Mononuclear cell (primary cell): ENCODE measurements at regions not wholly inside any gene's neighbourhood (a gene's known extent, or its start where the extent isn't known, plus 50 kb on each side); places are given as distances from the start of the nearest gene placed in this dataset.

Source experiments
- H3K27me3 ChIP-seq: 2 replicates; pipeline ENCODE4 v1.6.0; 2011; ENCODE audit warnings: low read length, control low read depth; ENCODE audit not compliant: insufficient read depth
- H3K4me1 ChIP-seq: 2 replicates; pipeline ENCODE4 v1.5.1; 2011; ENCODE audit warnings: mild to moderate bottlenecking, low read length, control low read depth; ENCODE audit not compliant: insufficient read depth
- H3K4me3 ChIP-seq: 2 replicates; pipeline ENCODE4 v1.5.1; 2011; ENCODE audit warnings: mild to moderate bottlenecking, low read length, moderate library complexity
- H3K9me3 ChIP-seq: 2 replicates; pipeline ENCODE4 v1.5.1; 2011; ENCODE audit warnings: low read depth, mild to moderate bottlenecking, control low read depth, low read length

GRCh38 chr14:101243587-101244338 is 317.5 kb upstream of the DIO3 start:
- no peaks in the 10 kb centered on the region for H3K4me1 ChIP-seq
- no peaks in the 10 kb centered on the region for H3K9me3 ChIP-seq
- H3K4me3 ChIP-seq, result no peak overlapping the region
- no peaks in the 10 kb centered on the region for H3K27me3 ChIP-seq

- no peaks in the 10 kb centered on the region for H3K27me3 ChIP-seq
- no peaks in the 10 kb centered on the region for H3K4me1 ChIP-seq
- H3K9me3 ChIP-seq, result no peaks in the 10 kb centered on the region
- no peak overlapping the region for H3K4me3 ChIP-seq
Observed at GRCh38 chr14:101246894-101247841, 314.1 kb upstream of the DIO3 start.

- Histone ChIP-seq H3K27me3 (no peaks in the 10 kb centered on the region), H3K4me1 (no peaks in the 10 kb centered on the region), H3K4me3 (no peak overlapping the region), H3K9me3 (no peaks in the 10 kb centered on the region)
Observed at GRCh38 chr14:101247842-101248725, 313.2 kb upstream of the DIO3 start.

- H3K27me3 ChIP-seq, result no peaks in the 10 kb centered on the region
- no peak overlapping the region for H3K4me3 ChIP-seq
- no peaks in the 10 kb centered on the region for H3K9me3 ChIP-seq
- no peaks in the 10 kb centered on the region for H3K4me1 ChIP-seq
Observed at GRCh38 chr14:101248840-101249675, 312.2 kb upstream of the DIO3 start.

GRCh38 chr14:101249676-101250036 is 311.6 kb upstream of the DIO3 start:
- H3K4me3 ChIP-seq, result no peak overlapping the region
- H3K9me3 ChIP-seq, result no peaks in the 10 kb centered on the region
- no peaks in the 10 kb centered on the region for H3K4me1 ChIP-seq
- H3K27me3 ChIP-seq, result no peaks in the 10 kb centered on the region

- Histone ChIP-seq H3K27me3 (no peaks in the 10 kb centered on the region), H3K4me3 (no peak overlapping the region), H3K9me3 (no peaks in the 10 kb centered on the region), H3K4me1 (no peaks in the 10 kb centered on the region)
Observed at GRCh38 chr14:101250336-101250947, 310.9 kb upstream of the DIO3 start.

GRCh38 chr14:101250948-101251811 is 310.1 kb upstream of the DIO3 start:
- no peaks in the 10 kb centered on the region for H3K9me3 ChIP-seq
- no peaks in the 10 kb centered on the region for H3K27me3 ChIP-seq
- H3K4me1 ChIP-seq, result no peaks in the 10 kb centered on the region
- H3K4me3 ChIP-seq, result no peak overlapping the region

GRCh38 chr14:101251812-101252442 is 309.4 kb upstream of the DIO3 start:
- no peaks in the 10 kb centered on the region for H3K27me3 ChIP-seq
- no peak overlapping the region for H3K4me3 ChIP-seq
- no peaks in the 10 kb centered on the region for H3K4me1 ChIP-seq
- H3K9me3 ChIP-seq, result no peaks in the 10 kb centered on the region

- Histone ChIP-seq H3K4me1 (no peaks in the 10 kb centered on the region), H3K4me3 (no peak overlapping the region), H3K27me3 (no peaks in the 10 kb centered on the region), H3K9me3 (no peaks in the 10 kb centered on the region)
Observed at GRCh38 chr14:101252443-101253214, 308.7 kb upstream of the DIO3 start.

GRCh38 chr14:101253948-101254347 is 307.3 kb upstream of the DIO3 start:
- no peaks in the 10 kb centered on the region for H3K4me1 ChIP-seq
- no peaks in the 10 kb centered on the region for H3K27me3 ChIP-seq
- H3K9me3 ChIP-seq, result no peaks in the 10 kb centered on the region

GRCh38 chr14:101254805-101255764 is 306.2 kb upstream of the DIO3 start:
- H3K4me3 ChIP-seq, result no peak overlapping the region
- no peaks in the 10 kb centered on the region for H3K9me3 ChIP-seq
- H3K27me3 ChIP-seq, result no peaks in the 10 kb centered on the region
- no peaks in the 10 kb centered on the region for H3K4me1 ChIP-seq

More at GRCh38 chr14:101253948-101254347, 307.3 kb upstream of the DIO3 start:
- H3K4me3 ChIP-seq, result no peak overlapping the region
